NCI-H146 treated with DMSO at 0.1 percent for 48 hours (cell line): ENCODE measurements at regions not wholly inside any gene's neighbourhood (a gene's known extent, or its start where the extent isn't known, plus 50 kb on each side); places are given as distances from the start of the nearest gene placed in this dataset.

ENCODE experiments used
- DNase-seq: peaks from one replicate; lab custom pipeline; 2025; ENCODE audit not compliant: unreplicated experiment; lab: John Stamatoyannopoulos, UW

- DNase-seq: no peak
These were observed 113.7 kb downstream of the SLC25A47 start for GRCh38 chr14:100436745-100437406.

- no peak for DNase-seq
These were observed 115.1 kb downstream of the SLC25A47 start for GRCh38 chr14:100438271-100438670.

- no peak for DNase-seq
These were observed 115.8 kb downstream of the SLC25A47 start for GRCh38 chr14:100438678-100439592.

GRCh38 chr14:100439781-100440180, 116.6 kb downstream of the SLC25A47 start:
- no peak for DNase-seq

- peak; percentile 23 for DNase-seq
These were observed 117.1 kb downstream of the SLC25A47 start for GRCh38 chr14:100440207-100440631.

GRCh38 chr14:100440758-100441203, 117.6 kb downstream of the SLC25A47 start:
- DNase-seq: no peak

- no peak for DNase-seq
These were observed 118.3 kb downstream of the SLC25A47 start for GRCh38 chr14:100441271-100441947.

- DNase-seq: no peak
These were observed 118.9 kb downstream of the SLC25A47 start for GRCh38 chr14:100442036-100442435.

GRCh38 chr14:100442498-100443490, 119.7 kb downstream of the SLC25A47 start:
- DNase-seq: no peak

GRCh38 chr14:100443603-100444002, 120.5 kb downstream of the SLC25A47 start:
- no peak for DNase-seq

GRCh38 chr14:100445436-100446088, 122.4 kb downstream of the SLC25A47 start:
- DNase-seq: no peak

GRCh38 chr14:100446572-100446971, 123.4 kb downstream of the SLC25A47 start:
- DNase-seq: no peak

- no peak for DNase-seq
These were observed 125.2 kb downstream of the SLC25A47 start for GRCh38 chr14:100448376-100448775.

- no peak for DNase-seq
These were observed 126.3 kb downstream of the SLC25A47 start for GRCh38 chr14:100449225-100449987.

GRCh38 chr14:100450049-100450448, 126.9 kb downstream of the SLC25A47 start:
- DNase-seq: no peak

GRCh38 chr14:100450736-100451135, 127.6 kb downstream of the SLC25A47 start:
- DNase-seq: no peak

GRCh38 chr14:100451264-100451663, 128.1 kb downstream of the SLC25A47 start:
- DNase-seq: no peak

- no peak for DNase-seq
These were observed 130.8 kb downstream of the SLC25A47 start for GRCh38 chr14:100453930-100454329.

- no peak for DNase-seq
These were observed 131.3 kb downstream of the SLC25A47 start for GRCh38 chr14:100454437-100454836.
